Embryonic facial prominence (tissue), 1 donor: ENCODE measurements at regions not wholly inside any gene's neighbourhood (a gene's known extent, or its start where the extent isn't known, plus 50 kb on each side); places are given as distances from the start of the nearest gene placed in this dataset.
"Not testable (repeated sequence)": the region's sequence is repeated elsewhere in the genome, so short reads cannot be mapped to it uniquely, and the experiment has no call there.

ENCODE experiments used
- DNase-seq: peaks from one replicate; pipeline ENCODE4 v3.0.0-alpha.2; 2016; ENCODE audit errors: extremely low spot score

DNA sequence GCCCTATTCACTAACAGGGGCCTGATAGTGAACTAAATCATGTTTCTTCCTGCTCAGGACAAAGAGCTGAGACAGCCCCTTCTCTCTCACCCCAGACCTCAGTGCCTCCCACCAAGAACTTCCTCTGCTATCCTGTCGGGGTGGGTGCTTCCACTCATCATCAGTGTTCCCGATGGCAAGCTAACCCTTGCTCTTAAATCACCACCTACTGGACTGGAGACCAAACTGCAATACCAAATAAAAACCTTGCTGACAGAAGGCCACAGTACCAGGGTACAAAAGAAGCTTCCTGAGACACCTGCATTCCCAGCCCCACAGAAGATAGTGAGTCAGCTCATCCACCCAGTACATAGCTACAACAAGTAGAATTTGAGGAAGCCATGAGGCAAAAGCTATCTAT lies 799.5 kb downstream of the LTN1 start:
- no peak for DNase-seq

DNA sequence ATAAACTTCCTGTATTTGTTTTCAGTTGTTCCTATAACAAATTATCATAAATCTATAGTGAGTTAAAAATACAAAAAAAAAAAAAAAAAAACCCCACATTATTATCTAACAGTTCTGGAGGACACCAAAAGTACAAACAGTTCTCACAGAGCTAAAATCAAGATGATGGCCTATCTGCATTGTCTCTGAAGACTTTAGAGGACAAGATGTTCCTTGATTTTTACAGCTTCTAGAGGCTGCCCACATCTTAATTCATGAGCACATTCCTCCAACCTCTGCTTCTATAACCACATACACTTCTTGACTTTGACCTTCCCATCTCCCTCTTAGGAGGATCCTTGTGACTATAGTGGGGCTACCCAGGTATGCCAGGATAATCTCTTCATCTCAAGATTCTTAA lies 806.1 kb downstream of the LTN1 start:
- no peak for DNase-seq

DNA sequence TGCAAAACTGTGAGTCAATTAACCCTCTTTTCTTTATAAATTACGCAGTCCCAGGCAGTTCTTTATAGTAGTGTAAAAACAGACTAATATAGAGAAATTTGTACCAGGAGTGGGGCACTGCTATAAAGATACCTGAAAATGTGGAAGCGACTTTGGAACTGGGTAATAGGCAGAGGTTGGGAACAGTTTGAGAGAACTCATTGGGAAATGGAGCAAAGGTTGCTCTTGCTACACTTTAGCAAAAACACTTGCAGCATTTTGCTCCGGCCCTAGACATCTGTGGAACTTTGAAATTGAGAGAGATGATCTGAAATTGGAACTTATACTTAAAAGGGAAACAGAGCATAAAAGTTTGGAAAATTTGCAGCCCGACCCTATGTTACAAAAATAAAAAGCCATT lies 810.9 kb downstream of the LTN1 start:
- DNase-seq = no peak

DNA sequence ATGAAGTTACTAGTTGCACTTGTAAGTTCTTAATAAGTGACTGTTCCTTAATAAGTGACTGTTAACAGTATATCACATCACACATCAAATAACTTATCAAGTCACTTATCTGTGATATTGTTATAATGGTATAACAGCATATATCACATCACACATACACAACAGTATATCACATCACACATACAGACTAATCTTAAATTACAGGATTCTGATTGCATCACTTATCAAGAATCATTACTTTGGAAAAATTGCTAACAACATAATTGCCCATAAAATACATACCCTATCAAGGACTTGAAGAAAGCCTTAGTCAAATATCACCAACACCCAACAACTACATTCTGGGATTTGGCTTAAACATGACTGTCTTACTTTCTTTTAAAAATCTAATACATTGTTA lies 813.5 kb downstream of the LTN1 start:
- no peak for DNase-seq

DNA sequence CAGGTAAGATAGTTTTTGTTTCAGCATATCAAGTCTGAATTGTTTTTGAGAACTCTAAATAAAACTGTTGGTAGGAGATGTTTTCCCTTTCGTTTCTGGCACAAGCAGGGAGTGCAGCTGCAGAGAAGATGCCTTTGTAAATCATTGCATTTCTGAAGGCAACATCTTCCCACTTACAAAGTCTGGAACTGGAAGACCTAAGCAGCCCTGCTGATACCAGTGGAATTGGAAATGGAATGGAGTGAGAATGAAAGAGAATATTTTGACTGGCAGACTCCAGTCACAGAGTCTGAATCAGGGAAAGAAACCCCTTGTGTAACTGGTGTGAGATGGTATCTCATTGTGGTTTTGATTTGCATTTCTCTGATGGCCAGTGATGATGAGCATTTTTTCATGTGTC lies 815.6 kb downstream of the LTN1 start:
- DNase-seq = no peak

DNA sequence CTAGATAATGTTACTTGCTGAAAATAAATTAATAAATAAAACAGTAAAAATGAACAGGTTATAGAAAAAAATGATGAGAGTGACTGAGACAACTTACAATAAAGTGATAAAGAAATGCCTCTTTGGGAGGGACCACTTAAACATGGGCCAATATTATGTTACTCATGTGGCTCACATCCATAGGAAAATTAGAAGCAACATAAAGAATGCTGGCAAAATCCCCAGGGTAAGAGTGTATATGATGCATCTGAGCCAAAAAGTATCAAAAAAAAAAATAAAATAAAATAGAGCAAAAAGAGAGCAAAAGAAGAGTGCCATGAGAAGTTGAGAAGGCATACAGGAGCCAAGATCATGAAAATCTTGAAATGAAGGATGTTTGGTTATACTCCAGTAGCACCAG lies 818.0 kb downstream of the LTN1 start:
- DNase-seq = no peak

DNA sequence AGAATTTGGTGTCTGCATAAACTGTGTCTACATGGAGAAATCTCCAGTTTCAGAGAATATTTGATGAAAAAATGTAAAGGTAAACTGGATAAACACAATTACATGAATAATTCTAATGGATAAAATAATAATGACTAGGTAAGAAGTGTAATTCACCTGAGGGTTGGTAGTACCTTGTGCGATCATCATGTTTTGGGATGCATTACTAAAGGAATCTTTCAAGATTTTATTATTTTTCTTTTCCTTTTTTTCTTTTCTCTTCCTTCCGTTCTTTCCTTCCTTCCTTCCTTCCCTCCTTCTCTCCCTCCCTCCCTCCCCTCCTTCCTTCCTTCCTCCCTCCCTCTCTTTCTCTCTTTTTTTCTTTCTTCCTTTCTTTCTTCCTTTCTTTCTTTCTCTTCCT lies 818.7 kb downstream of the LTN1 start:
- no peak for DNase-seq

DNA sequence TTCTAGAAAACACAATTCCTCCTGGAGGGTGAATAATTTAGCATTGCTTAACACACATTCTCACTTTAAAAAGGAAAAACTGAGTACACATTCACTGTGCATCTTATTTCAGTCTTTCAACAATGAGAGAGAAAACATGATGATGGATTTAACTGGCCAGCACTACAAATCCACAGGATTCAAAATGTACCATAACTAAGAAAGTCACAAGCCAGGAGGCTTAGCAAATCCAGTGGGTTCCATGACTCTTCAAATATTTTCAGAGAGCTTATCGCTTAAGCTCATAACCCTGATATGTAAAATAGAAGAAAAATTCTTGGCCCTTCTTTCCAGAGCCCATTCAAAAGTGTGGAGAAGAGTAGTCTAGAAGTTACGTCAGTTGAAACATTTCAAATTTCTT lies 820.3 kb downstream of the LTN1 start:
- no peak for DNase-seq

DNA sequence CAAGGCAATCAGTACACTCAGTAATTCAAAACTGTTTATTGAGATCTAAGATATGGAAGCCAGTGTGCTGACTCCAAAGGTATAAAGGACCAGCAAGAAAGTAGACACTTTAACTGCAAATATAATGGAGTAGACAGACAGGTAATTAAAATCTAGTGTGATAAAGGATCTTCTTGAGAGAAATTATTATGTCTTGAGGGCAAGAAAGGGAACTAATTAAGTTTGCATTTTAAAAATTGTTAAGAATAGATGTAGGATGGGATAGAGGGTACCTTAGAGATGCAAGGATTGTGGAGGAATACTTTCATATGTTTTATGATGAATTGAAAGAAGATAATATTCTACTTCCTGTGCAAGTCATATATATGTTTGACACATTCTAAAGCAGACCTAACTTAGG lies 825.3 kb downstream of the LTN1 start:
- DNase-seq = no peak

DNA sequence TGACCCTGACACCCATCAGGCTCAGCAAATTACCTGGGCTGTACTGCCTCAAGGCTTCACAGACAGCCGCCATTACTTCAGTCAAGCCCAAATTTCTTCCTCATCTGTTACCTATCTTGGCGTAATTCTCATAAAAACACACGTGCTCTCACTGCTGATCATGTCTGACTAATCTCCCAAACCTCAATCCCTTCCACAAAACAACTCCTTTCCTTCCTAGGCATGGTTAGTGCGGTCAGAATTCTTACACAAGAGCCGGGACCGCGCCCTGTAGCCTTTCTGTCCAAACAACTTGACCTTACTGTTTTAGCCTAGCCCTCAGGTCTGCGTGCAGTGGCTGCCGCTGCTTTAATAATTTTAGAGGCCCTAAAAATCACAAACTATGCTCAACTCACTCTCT lies 828.2 kb downstream of the LTN1 start:
- not testable (repeated sequence) for DNase-seq

DNA sequence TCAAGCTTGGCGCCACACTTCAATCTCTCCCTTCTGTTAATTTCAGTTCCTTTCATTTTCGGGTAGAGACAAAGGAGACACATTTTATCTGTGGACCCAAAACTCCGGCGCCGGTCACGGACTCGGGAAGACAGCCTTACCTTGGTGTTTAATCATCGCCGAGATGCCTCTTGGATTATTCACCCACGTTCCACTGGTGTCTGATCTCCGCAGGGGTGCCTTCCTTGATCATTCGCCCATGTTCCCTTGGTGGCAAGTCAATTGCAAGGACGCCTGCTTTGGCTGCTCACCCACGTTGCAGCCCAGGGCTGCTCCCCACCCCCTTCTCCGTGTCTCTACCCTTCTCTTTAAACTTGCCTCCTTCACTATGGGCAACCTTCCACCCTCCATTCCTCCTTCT lies 830.6 kb downstream of the LTN1 start:
- DNase-seq = not testable (repeated sequence)

DNA sequence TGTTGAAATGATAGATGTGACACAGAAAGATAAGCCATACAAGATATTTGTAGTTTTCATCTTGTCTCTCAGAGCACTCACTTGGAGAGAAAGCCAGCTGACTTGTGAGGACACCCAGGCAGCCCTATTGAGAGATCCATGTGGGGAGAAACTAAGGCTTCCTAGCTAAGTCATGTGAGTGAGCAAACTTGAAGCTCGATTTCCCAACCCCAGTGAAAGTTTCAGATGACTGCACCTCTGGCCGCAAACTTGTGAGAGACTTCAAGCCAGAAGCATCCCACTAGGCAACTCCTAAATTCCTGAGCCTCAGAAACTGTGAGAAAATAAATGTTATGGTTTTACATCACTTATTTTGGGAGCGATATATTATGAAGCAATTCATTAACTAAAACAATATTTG lies 832.3 kb downstream of the LTN1 start:
- DNase-seq = no peak

DNA sequence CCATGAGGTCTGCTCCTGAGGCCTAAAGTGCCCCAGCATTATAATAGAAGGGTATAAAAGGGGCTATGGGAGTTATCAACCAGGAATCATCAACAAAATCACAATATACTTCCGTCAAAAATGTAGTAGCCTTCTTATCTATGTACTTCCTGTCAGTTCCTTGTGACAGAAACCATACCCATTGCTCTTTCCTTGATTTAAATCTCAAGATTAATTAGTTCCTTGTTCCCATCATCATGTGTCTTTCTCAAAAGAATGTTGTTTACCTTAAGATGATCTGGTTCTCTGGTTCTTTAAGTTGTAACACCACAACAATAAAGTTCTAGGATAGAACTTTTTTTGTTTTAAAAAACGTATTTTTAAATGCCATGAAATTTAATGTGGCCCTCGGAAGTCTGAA lies 833.3 kb downstream of the LTN1 start:
- DNase-seq = no peak

DNA sequence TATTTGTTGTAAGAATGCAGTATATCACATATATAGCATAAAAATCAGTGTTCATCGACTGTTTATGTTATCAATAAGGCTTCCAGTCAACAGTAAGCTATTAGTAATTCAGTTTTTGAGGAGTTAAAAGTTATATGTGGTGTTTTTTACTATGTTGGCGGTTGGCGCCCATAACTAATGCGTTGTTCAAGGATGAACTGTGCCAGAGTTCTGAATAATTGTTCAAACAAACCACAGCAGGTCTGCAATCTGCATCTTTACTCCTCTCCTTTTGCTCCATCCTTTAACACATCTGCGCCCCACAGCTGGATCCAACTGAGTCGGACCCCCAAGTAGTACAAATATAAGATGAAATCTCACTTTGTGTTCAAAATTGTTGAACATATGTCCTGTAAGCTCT lies 836.1 kb downstream of the LTN1 start:
- no peak for DNase-seq

DNA sequence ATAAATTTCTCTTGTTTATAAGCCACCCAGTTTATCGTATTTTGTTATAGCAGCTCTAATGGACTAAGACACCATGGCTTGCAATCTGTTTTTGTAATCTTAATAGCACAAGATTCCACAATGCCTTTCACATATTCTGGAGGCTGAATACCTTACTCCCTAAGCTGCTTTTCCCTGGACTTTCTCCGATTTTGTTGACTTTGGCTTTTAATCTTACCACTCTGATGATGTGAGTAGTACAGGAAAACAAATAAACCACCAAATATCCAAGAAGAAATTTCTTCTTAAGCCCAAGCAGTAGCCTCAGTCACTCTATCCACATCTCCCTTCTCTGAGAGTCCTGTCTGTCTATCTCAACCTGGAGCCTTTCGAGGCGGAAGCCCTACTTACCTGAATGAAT lies 838.6 kb downstream of the LTN1 start:
- no peak for DNase-seq

DNA sequence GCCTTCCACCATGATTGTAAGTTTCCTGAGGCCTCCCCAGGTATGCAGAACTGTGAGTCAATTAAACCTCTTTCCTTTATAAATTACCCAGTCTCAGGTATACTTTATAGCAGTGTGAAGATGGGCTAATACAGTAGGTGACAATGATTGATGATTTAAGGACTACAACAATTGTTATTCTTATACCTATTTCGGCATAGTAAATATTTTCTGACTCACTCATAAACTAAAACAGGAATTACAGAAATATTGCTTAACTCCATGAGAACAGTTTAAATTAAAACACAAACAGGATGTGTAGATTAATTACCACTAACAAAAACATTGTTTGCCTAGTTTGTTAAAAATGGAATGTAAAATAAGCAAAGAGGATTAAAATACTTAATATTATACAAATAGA lies 839.9 kb downstream of the LTN1 start:
- no peak for DNase-seq

DNA sequence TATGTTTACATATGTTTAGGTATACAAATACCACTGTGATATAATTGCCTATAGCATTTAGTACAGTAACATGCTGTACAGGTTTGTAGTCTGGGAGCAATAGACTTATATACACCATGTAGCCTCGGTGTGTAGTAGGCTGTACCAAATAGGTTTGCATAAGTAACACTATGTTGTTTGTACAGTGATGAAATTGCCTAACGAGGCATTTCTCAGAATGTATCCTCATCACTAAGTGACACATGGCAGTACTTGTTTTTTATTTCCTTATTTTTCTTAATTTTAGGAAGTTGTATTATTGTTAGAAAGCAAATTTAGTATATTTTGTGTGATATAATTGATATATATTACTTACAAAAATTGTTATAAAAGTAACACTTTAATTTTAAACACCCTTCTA lies 840.9 kb downstream of the LTN1 start:
- no peak for DNase-seq

DNA sequence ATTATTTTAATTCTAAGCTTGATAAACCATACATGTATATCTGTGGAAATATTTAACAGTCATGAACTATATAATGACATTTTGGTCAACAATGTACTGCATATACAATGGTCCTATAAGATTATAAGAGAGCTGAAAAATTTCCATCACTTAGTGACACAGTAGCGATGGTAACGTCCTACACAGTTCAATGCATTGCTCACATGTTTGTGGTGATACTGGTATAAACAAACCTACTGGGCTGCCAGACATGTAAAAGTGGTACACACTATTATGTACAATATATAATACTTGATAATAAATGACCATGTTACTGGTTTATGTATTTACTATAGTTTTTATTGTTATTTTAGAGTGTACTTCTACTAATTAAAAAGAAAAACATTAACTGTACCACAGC lies 841.9 kb downstream of the LTN1 start:
- no peak for DNase-seq

DNA sequence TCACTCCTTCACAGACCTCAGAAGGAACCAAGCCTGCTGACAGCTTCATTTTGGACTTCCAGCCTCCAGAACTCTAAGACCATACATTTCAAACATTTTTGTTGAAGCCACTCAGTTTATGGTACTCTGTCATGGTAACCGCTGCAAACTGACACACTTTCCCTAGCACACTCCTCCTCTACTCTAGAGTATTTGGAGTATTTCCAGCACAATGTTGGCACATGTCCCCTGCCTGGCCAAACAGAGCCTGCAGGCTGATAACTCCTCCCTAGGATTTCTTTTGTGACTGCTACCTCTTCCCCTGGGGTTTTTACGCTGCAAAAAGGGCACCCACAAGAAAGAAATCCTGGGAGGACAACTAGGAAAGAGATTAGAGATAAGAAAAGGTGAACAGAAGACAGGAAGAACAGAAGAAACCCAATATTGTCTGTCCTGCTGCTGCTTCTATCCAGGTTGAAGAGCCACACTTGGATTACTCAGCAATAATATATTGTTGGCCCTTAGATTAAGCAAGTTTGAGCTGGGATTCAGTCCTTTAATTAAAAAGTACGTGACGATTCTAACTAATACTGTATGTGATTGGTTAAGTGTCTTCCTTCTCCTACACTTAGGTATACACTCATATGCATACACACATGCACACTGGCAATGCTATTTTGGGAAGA lies 844.1 kb downstream of the LTN1 start:
- DNase-seq = no peak

DNA sequence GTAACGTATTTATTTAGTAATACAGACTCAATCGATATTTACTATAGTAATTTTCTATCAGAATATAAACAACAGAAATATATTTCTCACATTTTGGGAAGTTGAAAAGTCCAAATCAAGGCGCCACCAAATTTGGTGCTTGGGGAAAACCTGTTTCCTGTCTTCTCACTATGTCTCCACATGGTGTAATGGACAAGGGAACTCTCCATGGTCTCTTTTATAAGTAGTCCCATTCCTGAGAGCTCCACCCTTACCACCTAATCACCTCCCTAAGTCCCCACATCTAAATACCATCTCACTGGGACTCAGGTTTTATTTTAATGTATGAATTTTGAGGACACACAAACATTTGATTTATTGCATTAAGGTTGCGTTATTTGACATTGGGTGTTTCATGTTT lies 848.0 kb downstream of the LTN1 start:
- DNase-seq = no peak

DNA sequence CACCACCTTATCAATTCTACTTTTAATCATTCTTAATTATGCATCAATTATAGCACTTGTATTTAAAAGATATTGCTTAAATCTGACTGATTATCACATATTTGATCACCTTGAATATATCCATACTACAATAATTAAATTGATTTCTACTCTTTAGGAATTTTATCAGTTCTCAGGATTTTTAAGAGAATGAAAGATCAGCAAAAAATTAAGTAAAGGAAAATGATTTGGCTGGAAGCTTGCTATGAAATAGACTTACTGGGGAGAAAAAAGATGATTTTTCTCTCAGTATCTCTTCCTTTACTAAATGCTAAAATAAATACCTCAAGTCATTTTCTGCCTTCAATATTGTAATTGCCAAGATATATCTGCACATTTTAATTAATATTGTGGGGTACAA lies 848.6 kb downstream of the LTN1 start:
- DNase-seq = no peak

DNA sequence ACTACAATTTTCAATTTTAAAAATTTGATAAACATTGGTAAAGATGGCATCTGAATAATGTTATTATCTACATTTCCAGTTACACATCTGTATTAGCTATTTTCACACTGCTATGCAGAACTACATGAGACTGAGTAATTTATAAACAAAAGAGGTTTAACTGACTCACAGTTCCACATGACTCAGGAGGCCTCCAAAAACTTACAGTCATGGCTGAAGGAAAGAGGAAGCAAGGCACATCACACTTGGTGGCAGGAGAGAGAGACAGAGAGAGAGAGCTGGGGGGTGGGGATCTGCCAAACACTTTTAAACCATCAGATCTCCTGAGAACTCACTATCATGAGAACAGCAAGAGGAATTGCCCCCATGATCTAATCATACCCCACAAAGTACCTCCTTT lies 850.0 kb downstream of the LTN1 start:
- DNase-seq = no peak

DNA sequence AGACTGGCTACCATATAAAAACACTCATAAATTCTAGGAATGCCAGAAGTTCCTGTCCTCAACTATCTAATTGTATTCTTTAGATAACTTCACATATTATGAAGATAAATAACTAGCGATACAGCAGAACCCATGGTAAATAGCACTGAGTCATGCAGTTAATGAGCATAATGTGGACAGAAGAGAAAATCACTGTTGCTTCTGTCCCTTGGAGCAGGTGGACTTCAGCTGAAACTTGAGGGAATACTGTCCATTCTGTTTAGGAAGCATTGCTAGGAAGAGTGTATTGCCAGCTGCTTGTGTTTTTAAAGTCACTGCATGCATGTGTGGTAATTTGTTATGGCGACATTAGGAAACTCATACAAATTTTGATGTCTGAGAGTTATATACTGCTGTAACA lies 854.4 kb downstream of the LTN1 start:
- no peak for DNase-seq

DNA sequence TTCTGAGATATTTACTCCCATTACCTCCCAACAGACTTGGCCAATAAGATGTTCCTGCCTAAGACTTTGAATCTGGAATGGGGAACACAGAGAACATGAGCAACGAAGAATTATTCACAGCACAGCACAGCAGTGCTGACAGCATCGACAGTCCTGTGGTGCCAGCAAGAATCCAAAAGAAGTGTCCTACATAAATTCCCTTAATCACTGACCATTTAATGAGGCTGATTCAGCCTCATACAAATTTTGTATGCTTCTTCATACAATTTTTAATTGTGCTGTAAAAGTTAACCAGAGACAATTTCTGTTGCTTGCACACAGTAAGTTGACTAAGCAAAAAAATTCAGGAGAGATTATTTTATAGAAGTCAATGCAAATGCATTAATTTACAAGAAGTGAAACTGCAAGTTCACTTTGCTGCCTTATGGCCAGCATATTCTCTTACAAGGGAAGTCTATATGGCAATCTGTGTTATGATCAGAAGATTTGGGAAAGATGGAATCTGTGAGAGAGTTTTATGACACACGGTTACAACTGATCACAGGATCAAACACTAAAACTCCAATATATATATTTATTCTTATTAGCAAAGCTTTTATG lies 855.9 kb downstream of the LTN1 start:
- DNase-seq = no peak
